HTR-8/SVneo (cell line): ENCODE measurements at regions not wholly inside any gene's neighbourhood (a gene's known extent, or its start where the extent isn't known, plus 50 kb on each side); places are given as distances from the start of the nearest gene placed in this dataset.

Source experiments
- DNase-seq: peaks from one replicate; pipeline ENCODE4 v3.0.0; 2011; ENCODE audit warnings: low spot score, mixed read lengths; ENCODE audit not compliant: insufficient read length
- FAIRE-seq: peaks from 2 replicates; lab custom pipeline; 2011; peaks lifted over from hg19 to GRCh38; lab: Jason Lieb, UNC

DNA sequence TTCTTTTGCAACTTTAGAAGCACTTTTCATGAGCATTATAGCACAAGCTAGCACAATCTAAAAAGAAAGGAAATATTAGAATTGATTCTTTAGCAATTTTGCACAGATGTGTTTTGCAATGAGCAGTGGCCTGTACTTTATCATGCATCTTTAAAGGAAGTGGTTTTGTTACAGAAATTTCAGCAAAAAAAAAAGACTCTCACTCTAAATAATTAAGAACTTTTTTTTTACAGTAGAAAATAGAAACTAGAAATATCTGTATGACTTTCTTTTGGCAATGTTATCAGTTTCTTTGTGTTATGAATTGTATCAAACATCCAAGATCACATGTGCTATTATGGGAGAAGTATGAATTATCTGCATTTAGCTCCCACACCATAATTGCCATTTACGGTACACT lies 195.7 kb upstream of the KLF6 start:
- DNase-seq (no peak), FAIRE-seq (no peak)

DNA sequence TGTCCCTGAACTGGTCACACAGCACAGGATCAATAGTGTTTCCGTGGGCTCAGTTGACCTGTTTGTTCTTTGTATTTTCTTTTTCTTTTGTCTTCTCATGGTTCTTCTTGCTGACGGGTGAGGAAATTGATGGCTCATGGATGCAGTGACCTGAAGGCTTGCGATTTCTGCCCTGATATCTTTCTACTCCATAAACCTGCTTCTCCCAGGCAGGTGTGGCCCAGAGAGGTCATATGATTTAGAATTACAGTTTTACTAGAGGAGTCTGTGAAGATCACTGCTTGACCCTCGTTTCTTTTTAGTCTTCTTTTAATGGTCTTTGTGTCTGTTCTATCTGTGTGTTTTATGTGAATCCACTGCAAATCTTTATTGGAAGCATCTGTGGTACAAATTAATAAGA lies 195.1 kb upstream of the KLF6 start:
- DNase-seq (no peak), FAIRE-seq (no peak)

DNA sequence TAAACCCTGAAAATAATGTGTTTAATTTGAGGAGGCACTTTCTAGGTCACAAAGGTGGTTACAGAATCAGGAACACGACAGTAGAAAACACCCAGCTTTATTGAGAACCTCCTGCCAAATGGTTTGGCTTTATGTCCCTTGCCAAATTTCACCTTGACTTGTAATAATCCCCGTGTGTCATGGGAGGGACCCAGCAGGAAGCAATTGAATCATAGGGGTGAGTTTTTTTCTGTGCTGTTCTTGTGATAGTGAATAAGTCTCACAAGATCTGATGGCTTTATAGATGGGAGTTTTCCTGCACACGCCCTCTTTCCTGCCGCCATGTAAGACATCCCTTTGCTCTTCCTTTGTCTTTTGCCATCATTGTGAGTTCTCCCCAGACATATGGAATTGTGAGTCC lies 193.8 kb upstream of the KLF6 start:
- no peak for DNase-seq
- FAIRE-seq, result no peak

DNA sequence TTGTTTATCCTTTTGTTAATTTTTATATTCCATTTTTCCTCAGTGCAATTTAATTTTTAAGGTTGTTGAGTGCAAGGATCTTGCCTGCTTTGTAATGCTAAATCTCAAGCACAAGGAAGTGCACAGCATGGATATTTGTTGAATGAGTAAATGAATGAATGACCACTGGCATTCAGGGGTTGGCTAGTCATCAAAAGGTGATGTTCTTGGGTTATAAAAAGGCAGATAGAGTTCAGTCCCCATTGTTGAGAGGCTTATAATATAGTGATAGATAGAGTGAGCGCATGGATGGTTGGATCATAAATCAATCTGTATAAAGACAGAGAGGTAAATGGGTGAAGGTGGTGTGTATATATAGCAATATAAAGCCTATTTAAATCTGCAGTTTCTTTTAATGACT lies 193.2 kb upstream of the KLF6 start:
- FAIRE-seq (no peak), DNase-seq (no peak)

DNA sequence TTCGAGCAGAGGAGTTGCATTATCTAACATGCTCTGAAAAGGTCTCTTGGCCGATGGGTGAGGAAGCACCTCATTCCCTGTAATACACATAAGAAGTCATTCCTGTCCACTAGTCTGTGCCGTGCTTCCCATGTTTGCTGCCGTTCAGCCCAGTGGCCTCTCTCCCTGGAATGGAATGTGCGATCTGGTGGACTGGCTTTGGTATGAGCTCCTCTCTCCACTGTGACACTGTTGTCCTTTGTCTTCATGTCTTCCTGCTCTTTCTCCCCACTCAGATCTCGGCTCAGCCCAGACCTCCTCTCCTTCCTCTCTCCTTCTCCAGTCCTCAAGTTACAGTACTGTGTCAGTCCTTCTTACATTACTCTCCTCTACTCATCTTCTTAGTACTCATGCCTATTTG lies 192.8 kb upstream of the KLF6 start:
- FAIRE-seq (no peak), DNase-seq (no peak)

DNA sequence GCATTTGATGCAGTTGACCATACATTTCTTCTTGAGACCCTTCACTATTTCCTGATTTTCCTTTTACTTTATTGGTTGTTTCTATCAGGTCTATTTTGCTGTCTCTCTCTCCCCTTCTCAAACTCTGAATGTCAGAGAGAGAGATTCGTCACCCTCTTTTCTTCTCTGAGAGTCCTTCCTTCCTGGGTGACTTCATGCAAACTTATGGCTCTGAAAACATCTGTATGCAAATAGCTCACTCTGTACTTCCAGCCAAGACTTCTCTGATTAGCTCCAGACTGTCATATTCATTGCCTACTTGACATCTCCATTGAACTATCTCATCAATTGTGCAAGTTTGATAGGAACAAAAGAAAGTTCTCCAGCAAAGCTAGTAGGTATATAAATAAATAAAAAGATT lies 191.7 kb upstream of the KLF6 start:
- no peak for FAIRE-seq
- no peak for DNase-seq

DNA sequence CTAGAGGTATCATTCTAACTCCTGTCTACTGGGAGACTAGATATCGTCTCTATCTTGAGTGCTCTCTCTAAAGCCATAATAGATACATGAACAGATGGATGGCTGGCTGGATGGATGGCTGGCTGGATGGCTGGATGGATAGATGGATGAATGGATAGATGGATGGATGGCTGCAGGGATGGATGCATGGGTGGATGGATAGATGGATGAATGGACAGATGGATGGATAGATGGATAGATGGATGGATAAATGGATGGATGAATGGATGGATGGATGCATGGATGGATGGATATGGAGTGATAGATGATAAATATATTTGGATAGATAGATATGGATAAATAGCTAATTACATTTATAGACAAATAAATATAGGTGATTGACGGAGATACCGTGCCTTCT lies 191.2 kb upstream of the KLF6 start:
- DNase-seq (no peak), FAIRE-seq (no peak)

DNA sequence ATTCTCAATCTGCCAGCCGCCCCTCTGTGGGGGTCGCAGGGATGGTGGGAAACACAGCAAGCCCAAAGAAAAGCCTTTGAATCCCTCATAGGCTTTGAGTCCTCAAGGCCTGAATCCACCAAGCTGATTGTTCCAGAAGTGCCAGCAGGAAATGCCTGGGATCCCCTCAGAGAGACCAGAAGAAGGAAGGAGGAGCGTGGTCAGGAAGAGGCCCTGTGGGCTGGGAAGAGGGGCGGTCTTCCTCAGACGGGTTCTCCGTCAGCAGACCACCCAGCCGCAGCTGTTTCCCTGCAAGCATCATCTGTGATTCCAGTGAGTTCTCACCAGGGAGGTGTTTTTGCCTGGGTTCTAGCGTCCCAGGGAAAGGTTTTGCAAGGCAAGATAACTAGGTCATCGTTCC lies 190.0 kb upstream of the KLF6 start:
- DNase-seq (no peak), FAIRE-seq (no peak)

DNA sequence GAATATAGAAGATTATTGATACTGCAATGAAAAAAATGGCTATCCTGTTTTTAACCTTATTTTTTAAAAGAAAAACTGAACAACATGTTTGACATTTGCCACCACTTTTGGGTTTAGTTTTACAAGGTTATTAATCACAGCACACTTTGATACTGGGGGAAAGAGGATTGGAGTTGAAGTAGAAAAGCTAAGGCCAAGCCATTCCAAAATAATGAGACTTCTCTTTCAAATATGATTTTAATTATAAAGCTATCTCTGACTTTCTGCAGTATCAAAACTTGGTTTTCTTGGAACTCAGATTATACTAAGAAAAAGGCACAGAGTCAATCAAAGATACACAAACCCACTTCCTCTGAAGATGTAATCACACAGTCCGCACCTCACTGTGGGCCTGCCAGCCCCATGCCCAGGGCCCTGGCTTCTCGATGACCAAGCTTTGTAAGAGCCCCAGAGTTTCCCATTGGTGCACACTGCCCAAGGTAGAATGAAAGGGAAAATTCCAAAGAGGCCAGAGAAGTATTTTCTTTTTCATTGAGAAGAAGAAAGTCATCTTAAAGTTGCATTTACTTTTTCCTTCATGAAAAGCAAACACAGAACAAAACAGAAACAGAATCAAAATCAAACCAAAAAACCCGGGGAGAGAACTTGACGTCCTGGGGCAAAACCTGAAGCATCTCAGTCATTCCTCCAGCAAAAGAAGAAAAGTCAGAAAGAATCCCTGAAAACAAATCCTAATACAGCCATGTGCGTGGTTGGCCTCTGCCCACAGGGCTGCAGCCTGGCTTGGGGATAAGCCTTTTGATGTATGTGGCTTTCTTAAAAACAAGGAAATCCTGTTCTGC lies 187.7 kb upstream of the KLF6 start:
- DNase-seq, result no peak
- no peak for FAIRE-seq

DNA sequence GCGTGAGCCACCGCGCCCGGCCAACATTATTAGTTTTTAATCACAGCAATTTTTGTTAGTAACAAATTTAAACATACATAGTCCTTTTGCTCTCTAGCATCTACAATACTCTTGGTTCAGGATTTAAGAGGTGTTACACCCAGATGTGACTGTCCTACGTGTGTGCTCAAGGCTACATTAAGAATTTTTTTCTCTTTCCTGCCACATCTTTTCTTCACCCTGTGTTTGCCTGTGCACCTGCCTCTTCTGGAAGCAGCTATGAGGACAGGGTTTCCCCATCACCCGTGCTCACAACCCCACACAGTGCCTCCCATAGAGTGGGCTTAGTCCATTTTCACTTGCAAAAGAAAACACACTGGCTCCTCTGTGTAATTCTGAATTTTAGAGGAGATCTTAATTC lies 186.7 kb upstream of the KLF6 start:
- DNase-seq, result no peak
- no peak for FAIRE-seq

DNA sequence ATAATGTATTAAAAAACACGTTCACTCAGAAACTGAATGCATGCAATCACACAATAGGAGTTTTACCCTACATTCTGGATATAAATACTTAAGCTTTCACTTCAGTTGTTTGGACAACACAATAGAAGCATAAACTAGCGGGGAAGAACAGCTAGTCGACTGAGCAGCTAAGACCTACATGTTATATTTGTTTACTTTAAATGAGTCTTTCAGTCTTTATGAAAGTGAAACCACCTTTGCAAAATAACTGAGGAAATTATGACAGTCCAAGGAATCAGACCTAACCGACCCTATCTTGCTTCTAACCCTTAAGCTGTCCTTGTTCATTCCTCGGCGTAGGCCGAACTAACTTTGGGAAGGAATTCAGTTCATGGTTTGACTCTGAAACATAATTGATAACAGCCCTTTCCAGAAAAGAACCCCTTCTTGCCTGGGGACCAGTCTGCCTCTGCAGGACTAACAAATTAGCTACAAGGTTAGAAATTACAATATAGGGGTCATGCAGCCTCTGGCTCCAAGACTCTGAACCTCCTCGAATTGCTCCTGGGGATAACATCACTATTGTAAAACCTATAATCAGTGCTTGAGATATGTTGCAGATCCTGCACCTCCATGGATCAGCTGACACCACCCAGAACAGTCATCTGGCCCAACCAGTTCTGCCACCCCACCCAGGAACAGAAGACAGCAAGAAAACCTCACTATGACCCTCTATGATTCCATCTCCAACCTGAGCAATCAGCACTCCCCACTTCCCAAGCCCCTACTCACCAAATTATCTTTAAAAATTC lies 185.1 kb upstream of the KLF6 start:
- no peak for DNase-seq
- FAIRE-seq, result no peak

DNA sequence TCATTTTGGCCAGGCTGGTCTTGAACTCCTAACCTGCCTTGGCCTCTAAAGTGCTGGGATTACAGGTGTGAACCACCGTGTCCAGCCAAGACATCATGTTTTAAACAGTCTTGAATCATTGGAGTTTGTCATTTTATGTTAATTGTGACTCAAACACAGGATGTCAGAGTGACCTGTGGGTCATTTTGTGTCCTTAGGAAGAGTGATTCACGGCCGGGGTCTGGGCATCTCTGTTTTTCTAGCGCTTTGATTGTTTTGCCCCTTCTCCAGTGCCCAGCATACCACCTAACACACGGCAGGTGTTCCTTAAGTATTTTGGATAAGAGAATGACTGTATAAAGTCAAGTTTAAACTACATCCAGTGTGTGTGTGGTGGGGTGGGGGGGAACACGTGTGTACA lies 183.7 kb upstream of the KLF6 start:
- DNase-seq, result no peak
- no peak for FAIRE-seq

DNA sequence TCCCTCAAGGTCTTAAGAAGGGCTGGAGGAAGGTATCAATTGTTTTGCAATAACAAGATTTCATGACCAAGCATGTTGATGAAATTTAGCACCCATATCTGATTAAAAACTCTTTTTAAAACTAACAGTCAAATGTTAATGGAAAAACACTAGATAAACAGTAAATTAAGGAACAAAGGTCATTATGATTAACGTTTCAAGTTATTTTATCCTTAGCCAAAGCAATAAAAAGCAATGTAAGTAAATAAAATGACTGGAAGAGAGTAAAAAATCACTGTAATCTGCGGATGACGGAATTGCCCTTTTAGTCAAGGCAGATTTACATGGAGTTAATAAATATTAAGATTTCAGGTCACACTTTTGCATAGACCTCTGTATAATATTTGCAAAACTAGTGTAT lies 179.5 kb upstream of the KLF6 start:
- no peak for DNase-seq
- FAIRE-seq, result no peak

DNA sequence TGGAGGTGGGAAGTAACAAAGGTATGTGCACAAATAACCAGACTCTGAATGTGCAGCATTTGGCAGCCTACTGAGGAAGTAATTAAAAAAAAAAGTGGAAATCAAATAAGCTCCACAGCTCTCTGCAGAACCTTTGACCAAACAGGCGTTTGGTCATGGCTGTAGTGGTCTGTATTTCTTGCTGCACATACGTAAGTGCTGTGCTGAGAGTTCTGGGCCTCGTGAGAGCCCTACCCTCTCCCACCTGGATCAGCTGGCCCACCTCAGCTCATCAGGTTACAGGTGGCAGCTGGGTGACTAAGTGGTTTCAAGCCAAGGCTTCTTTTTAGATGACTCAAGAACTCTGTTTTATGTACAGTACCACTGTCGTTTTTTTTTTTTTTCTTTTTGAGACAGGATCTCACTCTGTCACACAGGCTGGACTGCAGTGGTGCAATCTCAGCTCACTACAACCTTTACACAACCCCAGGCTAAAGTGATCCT lies 178.2 kb upstream of the KLF6 start:
- FAIRE-seq, result no peak
- no peak for DNase-seq

DNA sequence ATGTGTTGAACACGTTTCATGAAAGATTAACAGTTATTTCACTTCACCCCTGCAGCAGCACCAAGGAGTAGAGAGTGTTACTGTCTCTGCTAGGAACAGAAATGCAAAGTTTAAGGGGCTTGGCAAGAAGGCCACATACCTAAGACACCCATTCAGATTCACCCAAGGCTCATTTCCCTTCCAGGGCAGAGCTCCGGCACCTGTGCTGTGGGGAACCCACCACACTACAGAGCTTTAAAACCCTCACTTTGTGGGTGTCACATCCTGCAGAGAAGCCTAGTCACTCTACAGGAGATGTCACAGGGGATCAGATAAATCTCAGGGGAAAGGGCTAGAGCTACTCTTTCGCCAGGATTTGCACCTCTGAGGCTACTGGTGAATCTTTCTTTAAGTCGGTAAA lies 176.1 kb upstream of the KLF6 start:
- FAIRE-seq (no peak), DNase-seq (no peak)

DNA sequence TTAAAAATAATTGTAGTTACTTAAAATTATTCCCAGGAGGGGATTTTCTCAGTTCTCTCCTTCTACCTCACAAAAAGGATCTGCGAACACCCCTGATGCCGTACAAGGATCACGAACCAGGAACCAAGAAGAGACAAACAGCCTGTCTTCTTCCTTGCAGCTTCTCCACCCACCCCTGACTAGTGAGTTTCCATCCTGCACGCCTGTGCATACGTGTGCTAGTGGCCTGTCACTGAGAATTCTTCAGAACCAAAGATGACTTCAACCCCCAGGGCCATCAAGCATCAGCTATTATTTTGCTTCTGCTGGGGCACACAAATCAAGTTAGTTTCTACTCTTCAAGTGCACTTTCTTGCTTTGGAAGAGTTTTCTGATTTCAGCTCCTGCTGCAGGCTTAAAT lies 175.5 kb upstream of the KLF6 start:
- FAIRE-seq (no peak), DNase-seq (no peak)

DNA sequence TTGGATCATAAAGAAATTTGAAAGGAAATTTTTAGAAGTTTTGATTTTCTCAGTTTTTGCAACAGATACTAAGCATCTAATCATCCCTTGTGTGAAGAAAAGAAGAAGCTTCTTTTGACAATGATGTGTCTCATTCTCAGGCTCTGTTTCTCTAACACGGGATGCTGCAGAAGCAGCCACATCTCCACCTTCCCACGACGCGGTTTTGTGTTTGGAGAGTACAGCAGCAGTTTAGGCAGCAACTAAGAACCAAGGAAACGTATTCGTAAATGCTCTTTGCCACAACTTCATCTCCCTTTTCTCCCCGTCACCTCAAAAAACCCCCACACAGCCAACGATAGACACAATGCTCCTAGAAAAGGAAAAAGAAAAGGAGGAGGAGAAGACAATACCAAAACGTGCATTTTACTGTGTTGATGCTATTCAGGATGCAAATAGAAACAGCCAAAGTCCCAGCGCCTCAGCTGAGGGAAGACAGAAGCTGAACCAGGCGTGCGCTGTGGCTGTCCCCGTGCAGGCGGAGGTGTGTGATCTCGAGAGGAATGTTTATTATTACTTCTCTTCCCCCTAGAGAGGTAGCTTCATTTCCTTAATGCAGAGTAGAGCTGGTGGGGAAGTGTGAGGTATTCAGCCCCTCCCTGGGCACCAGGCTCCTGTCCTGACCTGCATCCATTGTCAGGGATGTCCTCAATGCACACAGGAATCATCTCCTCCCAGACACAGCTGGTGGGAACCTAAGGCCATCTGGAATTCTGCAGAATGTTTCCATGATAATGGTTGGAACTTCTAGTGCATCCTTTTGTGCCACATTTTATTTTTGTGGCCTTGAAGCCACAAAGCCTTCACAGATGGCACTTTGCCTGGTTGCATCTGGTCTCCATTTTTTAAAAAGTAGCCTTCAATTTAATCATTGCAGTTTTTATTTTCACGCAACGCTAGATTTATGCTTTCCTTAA lies 174.6 kb upstream of the KLF6 start:
- no peak for DNase-seq
- FAIRE-seq, result no peak

DNA sequence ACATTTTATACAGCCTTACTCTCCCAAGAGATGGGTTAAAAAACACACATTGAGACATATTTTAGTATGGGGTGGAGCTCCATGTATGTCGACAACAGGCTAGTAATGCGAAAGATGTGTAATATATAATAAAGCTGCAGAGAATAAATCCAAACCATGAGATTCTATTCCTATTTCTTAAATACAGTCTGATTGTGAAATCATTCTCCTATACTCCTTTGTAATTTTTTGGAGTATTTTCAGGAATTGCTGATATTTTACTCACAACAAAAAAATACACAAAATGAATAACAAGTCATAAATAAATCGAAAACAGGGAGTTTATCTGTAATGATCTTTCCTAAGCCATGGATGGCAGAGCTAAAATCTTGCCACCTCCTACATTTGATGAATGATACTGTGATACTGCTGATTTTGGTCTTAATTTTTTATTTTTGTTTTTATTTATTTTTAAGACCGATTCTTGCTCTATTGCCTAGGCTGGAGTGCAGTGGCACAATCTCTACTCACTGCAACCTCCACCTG lies 173.5 kb upstream of the KLF6 start:
- no peak for FAIRE-seq
- no peak for DNase-seq

DNA sequence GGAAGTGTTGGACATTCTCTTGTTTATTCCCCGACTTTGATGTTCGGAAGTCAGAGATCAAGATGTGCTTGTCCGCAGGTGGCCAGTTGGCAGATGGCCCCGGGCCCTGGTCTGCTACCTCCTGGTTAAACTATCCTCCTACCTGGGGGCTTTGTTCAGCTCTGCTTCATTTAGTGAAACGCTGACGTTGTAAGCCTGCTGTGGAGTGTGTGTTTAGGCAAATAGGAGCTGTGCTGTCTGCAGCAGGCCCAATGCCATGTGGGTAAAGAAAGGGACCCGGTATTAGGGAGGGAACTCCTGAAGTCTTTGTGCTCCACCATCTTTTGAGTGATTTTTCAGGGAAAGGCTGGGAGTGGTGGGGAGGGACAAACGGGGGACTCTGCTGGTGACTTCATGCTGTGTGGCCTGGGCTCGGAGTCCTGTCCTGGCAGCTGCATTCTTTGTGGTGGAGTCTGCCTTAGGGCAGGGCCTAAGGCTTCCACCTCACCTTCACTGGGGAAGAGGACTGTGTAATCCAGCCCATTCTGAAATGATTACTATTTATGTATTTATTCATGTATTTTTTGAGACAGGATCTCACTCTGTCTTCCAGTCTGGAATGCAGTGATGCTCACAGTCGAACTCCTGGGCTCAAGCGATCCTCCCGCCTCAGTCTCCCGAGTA lies 171.1 kb upstream of the KLF6 start:
- no peak for DNase-seq

DNA sequence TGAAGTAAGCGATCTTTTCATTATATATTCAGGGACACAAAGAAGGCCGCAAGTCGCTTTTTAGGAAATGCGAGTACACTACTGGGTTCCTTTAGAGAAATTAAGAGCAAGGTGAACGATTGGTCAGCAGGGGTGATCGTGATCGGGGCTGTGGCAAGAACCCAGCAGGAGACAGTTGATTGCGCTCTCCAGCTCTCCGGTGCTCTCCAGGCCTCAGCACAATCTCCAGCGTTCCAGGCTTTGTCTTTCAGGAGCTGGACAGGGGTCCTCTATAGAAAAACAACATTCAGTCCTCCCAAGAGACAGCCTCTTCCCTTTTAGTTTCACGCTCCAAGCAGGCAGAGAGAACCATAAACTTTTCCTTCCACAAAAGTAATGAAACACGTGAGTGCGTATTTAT lies 170.5 kb upstream of the KLF6 start:
- FAIRE-seq (no peak), DNase-seq (no peak)

More for the DNA sequence above, 171.1 kb upstream of the KLF6 start:
- no peak for FAIRE-seq
